ENCODE measurements at regions not wholly inside any gene's neighbourhood (a gene's known extent, or its start where the extent isn't known, plus 50 kb on each side); places are given as distances from the start of the nearest gene placed in this dataset.

DNA sequence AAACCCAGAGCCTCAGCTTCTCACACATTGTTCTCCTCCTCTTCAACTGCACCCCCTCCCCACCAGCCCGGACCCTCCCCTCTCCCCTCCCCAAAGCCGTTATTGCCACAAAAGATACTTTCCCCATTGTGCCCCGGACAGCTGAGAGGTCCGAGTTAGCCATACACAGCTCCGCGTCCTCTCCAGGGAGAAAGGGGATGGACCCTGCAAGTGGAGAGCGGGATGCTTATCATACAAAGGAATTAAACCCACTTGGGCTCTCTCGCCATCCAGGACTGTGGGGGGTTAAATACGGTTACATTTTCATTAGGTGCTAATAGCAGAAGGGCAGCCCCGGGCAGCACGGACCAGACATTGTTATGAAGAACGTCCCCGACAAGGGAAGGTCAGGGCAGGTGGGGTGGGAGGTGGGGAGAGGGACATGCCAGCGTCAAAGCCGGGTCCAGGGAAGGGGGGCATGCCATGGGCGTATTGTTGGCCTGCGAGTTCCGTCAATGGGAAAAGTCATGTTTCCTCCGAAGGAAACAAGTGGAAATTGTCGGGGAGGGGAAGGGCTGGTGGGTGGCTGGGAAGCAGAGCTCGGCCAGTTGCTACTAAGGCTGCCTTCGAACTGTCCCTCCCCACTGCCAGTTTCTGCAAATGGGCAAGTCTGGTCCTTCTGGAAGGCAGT, 99.1 kb downstream of the SOX9 start:
- no peaks in the 10 kb centered on the region for H3K36me3 ChIP-seq (replicated peaks; ENCODE audit: insufficient read depth, low read length)
- no peak for TF ChIP-seq CTCF (IDR thresholded peaks at IDR 0.05; ENCODE audit: low read length)
- no peaks in the 10 kb centered on the region for H3K4me1 ChIP-seq (ENCODE audit: low read length)
- no peak overlapping the region for H3K9ac ChIP-seq (ENCODE audit: low read length)
- DNase-seq, result no peak
- H3K4me2 ChIP-seq (ENCODE audit: low read depth, low read length), result no peak overlapping the region
- H3K9me3 ChIP-seq (replicated peaks; ENCODE audit: insufficient read depth, low read length), result no peaks in the 10 kb centered on the region
- no peak overlapping the region for H3K4me3 ChIP-seq (ENCODE audit: low read length)
- no peaks in the 10 kb centered on the region for H4K20me1 ChIP-seq (ENCODE audit: insufficient read depth, low read length)
- no peaks in the 10 kb centered on the region for H3K27me3 ChIP-seq (replicated peaks; ENCODE audit: insufficient read depth, low read length)
- H2AFZ ChIP-seq (ENCODE audit: low read length), result no peak overlapping the region
- H3K9me2 ChIP-seq (replicated peaks; ENCODE audit: insufficient read depth, low read length), result no peaks in the 10 kb centered on the region
- H3F3A ChIP-seq (ENCODE audit: insufficient read depth, low read length), result no peaks in the 10 kb centered on the region
- no peak overlapping the region for H3K27ac ChIP-seq (ENCODE audit: low read length)
- no peaks in the 10 kb centered on the region for H3K79me2 ChIP-seq (ENCODE audit: low read length)

- no peak overlapping the region for H3K9ac ChIP-seq (ENCODE audit: low read length)
- no peak for DNase-seq
- no peak overlapping the region for H3K27ac ChIP-seq (ENCODE audit: low read length)
Observed at GRCh38 chr17:72222661-72223380, 102.0 kb downstream of the SOX9 start.

DNA sequence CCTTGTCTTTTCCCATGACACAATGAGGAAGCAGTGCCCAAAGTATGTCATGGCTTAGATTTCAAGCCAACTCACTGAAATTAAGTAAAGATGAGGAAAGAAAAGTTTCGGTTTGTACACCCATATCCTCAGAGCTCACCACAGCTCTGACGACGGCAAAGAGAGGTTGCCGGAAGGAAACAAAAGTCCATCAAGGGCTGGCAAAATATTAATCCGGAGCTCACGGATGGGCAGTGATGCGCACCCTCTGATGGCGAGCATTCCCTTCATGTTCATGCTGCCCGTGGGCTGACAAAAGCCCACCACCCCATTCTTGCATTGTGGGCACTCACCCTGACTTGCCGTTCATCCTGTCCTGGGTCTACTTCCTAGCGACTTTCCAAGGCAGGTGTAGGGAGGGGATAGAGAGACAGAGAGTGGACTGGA, 103.1 kb downstream of the SOX9 start:
- Histone ChIP-seq H3F3A (ENCODE audit: insufficient read depth, low read length) (no peaks in the 10 kb centered on the region), H3K27me3 (replicated peaks; ENCODE audit: insufficient read depth, low read length) (no peaks in the 10 kb centered on the region), H3K27ac (ENCODE audit: low read length) (no peak overlapping the region), H3K9me2 (replicated peaks; ENCODE audit: insufficient read depth, low read length) (no peaks in the 10 kb centered on the region), H3K4me2 (ENCODE audit: low read depth, low read length) (no peak overlapping the region), H4K20me1 (ENCODE audit: insufficient read depth, low read length) (no peaks in the 10 kb centered on the region), H3K79me2 (ENCODE audit: low read length) (no peaks in the 10 kb centered on the region), H3K4me1 (ENCODE audit: low read length) (no peaks in the 10 kb centered on the region), H3K9me3 (replicated peaks; ENCODE audit: insufficient read depth, low read length) (no peaks in the 10 kb centered on the region), H3K4me3 (ENCODE audit: low read length) (no peak overlapping the region), H3K9ac (ENCODE audit: low read length) (no peak overlapping the region), H3K36me3 (replicated peaks; ENCODE audit: insufficient read depth, low read length) (no peaks in the 10 kb centered on the region), H2AFZ (ENCODE audit: low read length) (no peak overlapping the region)
- no peak for DNase-seq
- TF ChIP-seq EZH2phosphoT487 (IDR thresholded peaks at IDR 0.05; ENCODE audit: low read length), result no peak
- no peak for TF ChIP-seq EZH2 (optimal IDR thresholded peaks at IDR 0.05; ENCODE audit: low read depth, low read length)
- no peak for TF ChIP-seq CTCF (IDR thresholded peaks at IDR 0.05; ENCODE audit: low read length)

More at GRCh38 chr17:72222661-72223380, 102.0 kb downstream of the SOX9 start:
- H3K4me3 ChIP-seq (ENCODE audit: low read length), result no peak overlapping the region
- H3K9me3 ChIP-seq (replicated peaks; ENCODE audit: insufficient read depth, low read length), result no peaks in the 10 kb centered on the region
- H3K79me2 ChIP-seq (ENCODE audit: low read length), result no peaks in the 10 kb centered on the region
- H4K20me1 ChIP-seq (ENCODE audit: insufficient read depth, low read length), result no peaks in the 10 kb centered on the region
- no peaks in the 10 kb centered on the region for H3K4me1 ChIP-seq (ENCODE audit: low read length)
- H3K9me2 ChIP-seq (replicated peaks; ENCODE audit: insufficient read depth, low read length), result no peaks in the 10 kb centered on the region
- H3F3A ChIP-seq (ENCODE audit: insufficient read depth, low read length), result no peaks in the 10 kb centered on the region
- no peaks in the 10 kb centered on the region for H3K27me3 ChIP-seq (replicated peaks; ENCODE audit: insufficient read depth, low read length)
- no peak overlapping the region for H2AFZ ChIP-seq (ENCODE audit: low read length)
- no peak overlapping the region for H3K4me2 ChIP-seq (ENCODE audit: low read depth, low read length)
- TF ChIP-seq EZH2 (optimal IDR thresholded peaks at IDR 0.05; ENCODE audit: low read depth, low read length), result no peak
- no peak for TF ChIP-seq CTCF (IDR thresholded peaks at IDR 0.05; ENCODE audit: low read length)
- TF ChIP-seq EZH2phosphoT487 (IDR thresholded peaks at IDR 0.05; ENCODE audit: low read length), result no peak
- no peaks in the 10 kb centered on the region for H3K36me3 ChIP-seq (replicated peaks; ENCODE audit: insufficient read depth, low read length)
